Vagina (tissue), 2 donors: ENCODE measurements at regions not wholly inside any gene's neighbourhood (a gene's known extent, or its start where the extent isn't known, plus 50 kb on each side); places are given as distances from the start of the nearest gene placed in this dataset.
"Not testable (repeated sequence)": the region's sequence is repeated elsewhere in the genome, so short reads cannot be mapped to it uniquely, and the experiment has no call there.

Experiments used
- DNase-seq, 2 donors: peaks; one replicate each; pipeline ENCODE4 v3.0.0-alpha.2; 2017; ENCODE audit errors: extremely low spot score in 2 of 2
- H3K27ac ChIP-seq: fragments of 200-600 bp; sonication (generic); one replicate; pipeline ENCODE4 v1.5.1; 2019
- H3K27me3 ChIP-seq: fragments of 200-600 bp; sonication (generic); one replicate; pipeline ENCODE4 v1.5.1; 2019
- H3K36me3 ChIP-seq, 2 donors: fragments of 200-600 bp; sonication (generic); one replicate each; pipeline ENCODE4 v1.5.1; 2017 to 2019
- H3K4me1 ChIP-seq: fragments of 200-600 bp; sonication (generic); one replicate; pipeline ENCODE4 v1.5.1; 2019
- H3K4me3 ChIP-seq, 2 donors: fragments of 200-600 bp; sonication (generic); 1 replicate in 1 of 2; 2 replicates in 1 of 2; pipeline ENCODE4 v1.5.1; 2016 to 2019
- H3K9me3 ChIP-seq: fragments of 200-600 bp; sonication (generic); one replicate; pipeline ENCODE4 v1.5.1; 2019
- POLR2A ChIP-seq, 2 donors: fragments of 450-650 bp; IDR thresholded peaks; one replicate each; pipeline ENCODE4 v1.6.1; 2017; ENCODE audit warnings: antibody characterized with exemption in 2 of 2, mild to moderate bottlenecking in 2 of 2, moderate library complexity in 2 of 2
- POLR2AphosphoS5 ChIP-seq, 2 donors: sonication (generic); formaldehyde crosslinking; IDR thresholded peaks; one replicate each; pipeline ENCODE4 v1.9.0; 2017; ENCODE audit warnings: antibody characterized with exemption in 2 of 2, mild to moderate bottlenecking in 2 of 2, low read depth in 1 of 2; ENCODE audit not compliant: insufficient read depth in 1 of 2
- intact Hi-C: fragments of 100-400 bp; cut with DNase I; formaldehyde crosslinking; loops from one replicate; pipeline ENCODE4 v1.15.1; 2023
- TF ChIP-seq, protein P1 (sequence below), 3 experiments: fragments of 450-650 bp in 2 of 3; fragments of 200-600 bp in 1 of 3; sonication (generic) in 1 of 3; IDR thresholded peaks; one replicate each; pipeline ENCODE4 v1.5.1; 2017 to 2019; ENCODE audit warnings: antibody characterized with exemption in 3 of 3, mild to moderate bottlenecking in 2 of 3, moderate library complexity in 2 of 3

- intact Hi-C loops: no loop called here
- H3K4me1 ChIP-seq: no peaks in the 10 kb centered on the region
Observed at GRCh38 chr9:19630760-19631159, 158.1 kb downstream of the SLC24A2 start.

GRCh38 chr9:19629488-19629887, 159.3 kb downstream of the SLC24A2 start:
- Histone ChIP-seq H3K27me3 (no peaks in the 10 kb centered on the region), H3K4me1 (no peaks in the 10 kb centered on the region), H3K36me3 (no peaks in the 10 kb centered on the region), H3K4me3 (no peak overlapping the region), H3K27ac (no peak overlapping the region), H3K9me3 (no peaks in the 10 kb centered on the region)
- no peak for TF ChIP-seq POLR2A (IDR thresholded peaks at IDR 0.05)
- TF ChIP-seq POLR2AphosphoS5 (IDR thresholded peaks at IDR 0.05; ENCODE audit: insufficient read depth in 1 of 2, low read depth in 1 of 2): no peak
- TF ChIP-seq, protein P1, sequence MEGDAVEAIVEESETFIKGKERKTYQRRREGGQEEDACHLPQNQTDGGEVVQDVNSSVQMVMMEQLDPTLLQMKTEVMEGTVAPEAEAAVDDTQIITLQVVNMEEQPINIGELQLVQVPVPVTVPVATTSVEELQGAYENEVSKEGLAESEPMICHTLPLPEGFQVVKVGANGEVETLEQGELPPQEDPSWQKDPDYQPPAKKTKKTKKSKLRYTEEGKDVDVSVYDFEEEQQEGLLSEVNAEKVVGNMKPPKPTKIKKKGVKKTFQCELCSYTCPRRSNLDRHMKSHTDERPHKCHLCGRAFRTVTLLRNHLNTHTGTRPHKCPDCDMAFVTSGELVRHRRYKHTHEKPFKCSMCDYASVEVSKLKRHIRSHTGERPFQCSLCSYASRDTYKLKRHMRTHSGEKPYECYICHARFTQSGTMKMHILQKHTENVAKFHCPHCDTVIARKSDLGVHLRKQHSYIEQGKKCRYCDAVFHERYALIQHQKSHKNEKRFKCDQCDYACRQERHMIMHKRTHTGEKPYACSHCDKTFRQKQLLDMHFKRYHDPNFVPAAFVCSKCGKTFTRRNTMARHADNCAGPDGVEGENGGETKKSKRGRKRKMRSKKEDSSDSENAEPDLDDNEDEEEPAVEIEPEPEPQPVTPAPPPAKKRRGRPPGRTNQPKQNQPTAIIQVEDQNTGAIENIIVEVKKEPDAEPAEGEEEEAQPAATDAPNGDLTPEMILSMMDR (IDR thresholded peaks at IDR 0.05): no peak
- DNase-seq: no peak
- intact Hi-C loops: no loop called here

More at GRCh38 chr9:19630760-19631159, 158.1 kb downstream of the SLC24A2 start:
- Histone ChIP-seq H3K4me3 (no peak overlapping the region), H3K36me3 (no peaks in the 10 kb centered on the region), H3K27me3 (no peaks in the 10 kb centered on the region), H3K27ac (no peak overlapping the region), H3K9me3 (no peaks in the 10 kb centered on the region)
- TF ChIP-seq POLR2A (IDR thresholded peaks at IDR 0.05) (no peak), POLR2AphosphoS5 (IDR thresholded peaks at IDR 0.05; ENCODE audit: insufficient read depth in 1 of 2, low read depth in 1 of 2) (no peak)
- no peak for DNase-seq

DNA sequence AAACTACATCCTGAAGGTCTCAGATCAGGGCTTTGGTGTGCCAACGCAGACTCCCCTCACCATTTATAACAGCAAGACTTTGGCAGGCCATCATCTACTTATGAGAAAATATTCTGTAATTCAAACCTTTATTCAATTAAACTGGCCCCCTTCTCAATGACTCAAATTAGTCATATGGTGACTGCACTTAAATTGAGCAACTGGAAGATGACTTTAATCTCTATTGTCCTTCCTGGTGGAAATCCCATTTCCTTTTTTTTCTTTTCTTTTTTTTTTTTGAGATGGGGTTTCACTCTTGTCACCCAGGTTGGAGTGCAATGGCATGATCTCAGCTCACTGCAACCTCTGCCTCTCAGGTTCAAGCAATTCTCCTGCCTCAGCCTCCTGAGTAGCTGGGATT, 163.4 kb downstream of the SLC24A2 start:
- DNase-seq, H3K9me3 ChIP-seq, H3K36me3 ChIP-seq, H3K4me3 ChIP-seq, intact Hi-C loops, H3K27me3 ChIP-seq, H3K4me1 ChIP-seq, H3K27ac ChIP-seq: not testable (repeated sequence)

DNA sequence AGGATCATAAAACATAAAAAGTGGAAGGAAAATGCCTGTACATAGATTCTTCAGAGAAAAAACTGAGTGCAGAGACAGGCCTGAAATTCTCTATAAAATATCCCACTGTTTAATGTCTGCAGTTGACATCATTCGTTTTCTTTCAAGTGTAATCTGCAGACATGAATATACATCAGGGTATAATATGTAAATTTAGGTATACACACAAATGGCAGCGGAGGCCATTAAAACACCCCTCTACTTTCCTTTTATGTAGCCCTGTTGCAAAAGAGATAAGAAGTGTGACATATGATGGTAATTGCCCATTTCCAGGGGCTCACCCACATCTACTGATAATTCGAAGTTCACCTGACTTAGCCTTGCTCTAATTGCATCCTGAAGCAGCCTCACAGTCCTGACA, 164.3 kb downstream of the SLC24A2 start:
- DNase-seq: no peak
- no peaks in the 10 kb centered on the region for H3K36me3 ChIP-seq
- no peaks in the 10 kb centered on the region for H3K4me1 ChIP-seq
- no peaks in the 10 kb centered on the region for H3K9me3 ChIP-seq
- H3K4me3 ChIP-seq: no peak overlapping the region
- no peak overlapping the region for H3K27ac ChIP-seq
- TF ChIP-seq, protein P1 (IDR thresholded peaks at IDR 0.05): no peak
- no peak for TF ChIP-seq POLR2AphosphoS5 (IDR thresholded peaks at IDR 0.05; ENCODE audit: insufficient read depth in 1 of 2, low read depth in 1 of 2)
- no peak for TF ChIP-seq POLR2A (IDR thresholded peaks at IDR 0.05)
- no peaks in the 10 kb centered on the region for H3K27me3 ChIP-seq
- intact Hi-C loops: no loop called here

GRCh38 chr9:19623941-19624340, 164.9 kb downstream of the SLC24A2 start:
- no peak overlapping the region for H3K27ac ChIP-seq
- no peaks in the 10 kb centered on the region for H3K9me3 ChIP-seq
- H3K4me1 ChIP-seq: no peaks in the 10 kb centered on the region
- intact Hi-C loops: no loop called here
- H3K27me3 ChIP-seq: no peaks in the 10 kb centered on the region
- H3K36me3 ChIP-seq: no peaks in the 10 kb centered on the region
- TF ChIP-seq POLR2AphosphoS5 (IDR thresholded peaks at IDR 0.05; ENCODE audit: insufficient read depth in 1 of 2, low read depth in 1 of 2): no peak
- TF ChIP-seq POLR2A (IDR thresholded peaks at IDR 0.05): no peak
- TF ChIP-seq, protein P1 (IDR thresholded peaks at IDR 0.05): no peak
- no peak overlapping the region for H3K4me3 ChIP-seq
- no peak for DNase-seq

- H3K4me3 ChIP-seq: no peak overlapping the region
- intact Hi-C loops: no loop called here
- no peaks in the 10 kb centered on the region for H3K4me1 ChIP-seq
- no peak for DNase-seq
- H3K36me3 ChIP-seq: no peaks in the 10 kb centered on the region
- no peaks in the 10 kb centered on the region for H3K27me3 ChIP-seq
- H3K9me3 ChIP-seq: no peaks in the 10 kb centered on the region
- no peak overlapping the region for H3K27ac ChIP-seq
- TF ChIP-seq, protein P1 (IDR thresholded peaks at IDR 0.05): no peak
- TF ChIP-seq POLR2AphosphoS5 (IDR thresholded peaks at IDR 0.05; ENCODE audit: insufficient read depth in 1 of 2, low read depth in 1 of 2): no peak
- no peak for TF ChIP-seq POLR2A (IDR thresholded peaks at IDR 0.05)
Observed at GRCh38 chr9:19620326-19620725, 168.5 kb downstream of the SLC24A2 start.
